A549 (cell line): ENCODE measurements at regions not wholly inside any gene's neighbourhood (a gene's known extent, or its start where the extent isn't known, plus 50 kb on each side); places are given as distances from the start of the nearest gene placed in this dataset.
"Not testable (repeated sequence)": the region's sequence is repeated elsewhere in the genome, so short reads cannot be mapped to it uniquely, and the experiment has no call there.

Source experiments
- ATAC-seq, 2 experiments: fragments of 200-7000 bp in 1 of 2; fragments of >200 bp in 1 of 2; cut with Nextera tagmentation in 1 of 2; cut with Tn5 transposase in 1 of 2; 3 replicates each; pipeline versions ENCODE4 v1.8.0 to v1.9.1; 2018 to 2020; ENCODE audit warnings: mild to moderate bottlenecking in 1 of 2, moderate library complexity in 1 of 2
- CTCF ChIA-PET: fragments of 300-600 bp; sonication (Branson Sonifier 250); formaldehyde crosslinking; extraction: SDS; loops from one replicate; lab custom pipeline; 2021; ENCODE audit warnings: antibody characterized with exemption, inconsistent platforms; lab: Yijun Ruan, JAX
- POLR2A ChIA-PET: fragments of 350-600 bp; formaldehyde crosslinking; extraction: SDS; loops from one replicate; lab custom pipeline; 2021; ENCODE audit warnings: antibody characterized with exemption, inconsistent platforms; lab: Yijun Ruan, JAX
- DNase-seq, 2 experiments: peaks; one replicate each; pipeline versions ENCODE4 v3.0.0 to v3.0.0-alpha.2; 2011 to 2016; ENCODE audit warnings: low read depth in 1 of 2, low spot score in 1 of 2
- FAIRE-seq: peaks from 2 replicates; lab custom pipeline; 2011; peaks lifted over from hg19 to GRCh38; lab: Jason Lieb, UNC
- H3K27ac ChIP-seq, 2 experiments: fragments of >200 bp; sonication (Bioruptor Twin); formaldehyde crosslinking; 3 replicates each; pipeline ENCODE4 v1.5.1; 2016 to 2017
- H3K4me1 ChIP-seq: fragments of >200 bp; sonication (Bioruptor Twin); formaldehyde crosslinking; 3 replicates; pipeline ENCODE4 v1.6.1; 2016
- H3K4me2 ChIP-seq: fragments of >200 bp; sonication (Bioruptor Twin); formaldehyde crosslinking; 3 replicates; pipeline ENCODE4 v1.6.1; 2016
- H3K4me3 ChIP-seq: fragments of >200 bp; sonication (Bioruptor Twin); formaldehyde crosslinking; 3 replicates; pipeline ENCODE4 v1.5.1; 2016
- H3K9me3 ChIP-seq: fragments of >200 bp; sonication (Bioruptor Twin); formaldehyde crosslinking; 3 replicates; pipeline ENCODE4 v1.6.1; 2016
- CBX2 ChIP-seq: fragments of 200-600 bp; sonication (generic); IDR thresholded peaks from 2 replicates; pipeline ENCODE4 v1.6.1; 2016; ENCODE audit warnings: low read depth, mild to moderate bottlenecking, borderline replicate concordance
- CEBPB ChIP-seq, 2 experiments: fragments of >200 bp in 1 of 2; sonication (Bioruptor Twin) in 1 of 2; formaldehyde crosslinking in 1 of 2; IDR thresholded peaks; 2 replicates each; pipeline ENCODE4 v1.6.1; 2012 to 2016
- CHD4 ChIP-seq: fragments of 200-600 bp; sonication (generic); IDR thresholded peaks from 2 replicates; pipeline ENCODE4 v1.6.1; 2016; ENCODE audit warnings: antibody characterized with exemption, mild to moderate bottlenecking, borderline replicate concordance
- ELK1 ChIP-seq: fragments of 150-350 bp; IDR thresholded peaks from 2 replicates; pipeline ENCODE4 v1.6.1; 2014; ENCODE audit warnings: low read depth, mild to moderate bottlenecking, low read length
- FOSB ChIP-seq: fragments of 250-450 bp; sonication (Bioruptor Pico); IDR thresholded peaks from 2 replicates; pipeline ENCODE4 v1.5.0; 2020; ENCODE audit warnings: mild to moderate bottlenecking, moderate library complexity
- FOSL2 ChIP-seq, 2 experiments: fragments of 450-650 bp in 1 of 2; fragments of >200 bp in 1 of 2; sonication (Bioruptor Twin) in 1 of 2; formaldehyde crosslinking; IDR thresholded peaks; 2 replicates each; pipeline versions ENCODE4 v1.5.0 to v1.6.1; 2016 to 2020; ENCODE audit warnings: mild to moderate bottlenecking in 1 of 2, moderate library complexity in 1 of 2
- HDAC2 ChIP-seq: fragments of 200-600 bp; sonication (generic); IDR thresholded peaks from 2 replicates; pipeline ENCODE4 v1.6.1; 2016
- HOXA7 ChIP-seq: fragments of 250-450 bp; sonication (Bioruptor Pico); IDR thresholded peaks from 2 replicates; pipeline ENCODE4 v1.5.0; 2020; ENCODE audit warnings: mild to moderate bottlenecking, moderate library complexity
- HOXB13 ChIP-seq: fragments of 250-450 bp; sonication (Bioruptor Pico); IDR thresholded peaks from 2 replicates; pipeline ENCODE4 v1.5.0; 2020; ENCODE audit warnings: low read depth, mild to moderate bottlenecking, moderate library complexity
- JUNB ChIP-seq: fragments of >200 bp; sonication (Bioruptor Twin); formaldehyde crosslinking; IDR thresholded peaks from 2 replicates; pipeline ENCODE4 v1.6.1; 2016
- MYC ChIP-seq: IDR thresholded peaks from 2 replicates; pipeline ENCODE4 v1.6.1; 2012; ENCODE audit warnings: mild to moderate bottlenecking, inconsistent platforms, low read length, improper control_type of control experiment, borderline replicate concordance
- PHF8 ChIP-seq: fragments of 200-600 bp; sonication (generic); IDR thresholded peaks from 2 replicates; pipeline ENCODE4 v1.6.1; 2016; ENCODE audit warnings: low read depth, mild to moderate bottlenecking, antibody characterized with exemption, moderate library complexity, borderline replicate concordance
- POLR2AphosphoS2 ChIP-seq: conservative IDR thresholded peaks from 2 replicates; pipeline ENCODE4 v1.6.1; 2012; ENCODE audit warnings: low read length, improper control_type of control experiment, inconsistent platforms
- RARB ChIP-seq: fragments of 250-450 bp; sonication (Bioruptor Pico); IDR thresholded peaks from 2 replicates; pipeline ENCODE4 v1.8.0; 2021; ENCODE audit warnings: mild to moderate bottlenecking, moderate library complexity
- RCOR1 ChIP-seq: fragments of 150-350 bp; IDR thresholded peaks from 2 replicates; pipeline ENCODE4 v1.6.1; 2014; ENCODE audit warnings: antibody characterized with exemption, low read length, low read depth
- RNF2 ChIP-seq: fragments of 200-600 bp; sonication (generic); IDR thresholded peaks from 2 replicates; pipeline ENCODE4 v1.6.1; 2016; ENCODE audit warnings: low read depth, mild to moderate bottlenecking, antibody characterized with exemption, moderate library complexity, borderline replicate concordance
- SREBF2 ChIP-seq: fragments of 450-650 bp; IDR thresholded peaks from 2 replicates; pipeline ENCODE4 v1.6.1; 2014; ENCODE audit warnings: mild to moderate bottlenecking, moderate library complexity
- TFCP2L1 ChIP-seq: fragments of 250-450 bp; sonication (Bioruptor Pico); IDR thresholded peaks from 2 replicates; pipeline ENCODE4 v1.5.0; 2021; ENCODE audit warnings: mild to moderate bottlenecking
- TP53 ChIP-seq: fragments of 250-450 bp; sonication (Bioruptor Pico); IDR thresholded peaks from 2 replicates; pipeline ENCODE4 v1.5.0; 2021; ENCODE audit warnings: mild to moderate bottlenecking, moderate library complexity
- USF2 ChIP-seq: fragments of 450-650 bp; IDR thresholded peaks from 2 replicates; pipeline ENCODE4 v1.6.1; 2014; ENCODE audit warnings: antibody characterized with exemption
- ZC3H11A ChIP-seq: fragments of 450-650 bp; IDR thresholded peaks from 2 replicates; pipeline ENCODE4 v1.6.1; 2014; ENCODE audit warnings: antibody characterized with exemption, mild to moderate bottlenecking
- ZFP36 ChIP-seq: fragments of 450-650 bp; IDR thresholded peaks from 2 replicates; pipeline ENCODE4 v1.6.1; 2014; ENCODE audit warnings: borderline replicate concordance; ENCODE audit not compliant: partially characterized antibody
- ZNF302 ChIP-seq: fragments of 250-450 bp; sonication (Bioruptor Pico); IDR thresholded peaks from 2 replicates; pipeline ENCODE4 v1.9.0; 2021; ENCODE audit warnings: inconsistent platforms, mild to moderate bottlenecking, moderate library complexity
- WGBS: methylation state at CpG from one replicate; pipeline ENCODE4 v1.1.6; 2017; ENCODE audit errors: missing lambda C conversion rate; 5-methylcytosine and 5-hydroxymethylcytosine counted together

- TF ChIP-seq CHD4 = no peak
- 75% methylated on average over 3 of the region's 3 CpGs for WGBS
- H3K4me2 ChIP-seq = no peak overlapping the region
- DNase-seq = no peak
- H3K27ac ChIP-seq = no peak overlapping the region
- no peak for ATAC-seq
- H3K4me1 ChIP-seq = no peaks in the 10 kb centered on the region
- no peak overlapping the region for H3K4me3 ChIP-seq
- ChIA-PET POLR2A (no interaction called here), CTCF (no interaction called here)
- no peaks in the 10 kb centered on the region for H3K9me3 ChIP-seq
- FAIRE-seq = no peak
These were observed 114.0 kb upstream of the OSTN start for GRCh38 chr3:191085091-191085490.

- DNase-seq, H3K27ac ChIP-seq, H3K4me2 ChIP-seq, POLR2A ChIA-PET, H3K4me1 ChIP-seq, H3K9me3 ChIP-seq, FAIRE-seq, CTCF ChIA-PET, ATAC-seq, H3K4me3 ChIP-seq: not testable (repeated sequence)
- WGBS = 52% methylated on average over 3 of the region's 3 CpGs
These were observed 120.1 kb upstream of the OSTN start for GRCh38 chr3:191078913-191079312.

- no peak overlapping the region for H3K4me2 ChIP-seq
- no peaks in the 10 kb centered on the region for H3K4me1 ChIP-seq
- POLR2A ChIA-PET = no interaction called here
- no peaks in the 10 kb centered on the region for H3K9me3 ChIP-seq
- no peak overlapping the region for H3K27ac ChIP-seq
- WGBS = 60% methylated on average over 1 of the region's 2 CpGs
- FAIRE-seq = no peak
- no peak overlapping the region for H3K4me3 ChIP-seq
- no peak for DNase-seq
- no peak for ATAC-seq
- CTCF ChIA-PET = no interaction called here
- TF ChIP-seq ZNF302 (CRISPR knock-in tag) = no peak
- TF ChIP-seq ZC3H11A = no peak
- no peak for TF ChIP-seq CHD4
- no peak for TF ChIP-seq HOXA7
- no peak for TF ChIP-seq FOSL2 (IDR thresholded peaks at IDR 0.05)
- no peak for TF ChIP-seq FOSL2 (CRISPR knock-in tag; IDR thresholded peaks at IDR 0.05)
- no peak for TF ChIP-seq HOXB13 (CRISPR knock-in tag)
These were observed 122.0 kb upstream of the OSTN start for GRCh38 chr3:191076903-191077552.

- Histone ChIP-seq H3K4me1 (no peaks in the 10 kb centered on the region), H3K4me2 (no peak overlapping the region), H3K4me3 (no peak overlapping the region), H3K9me3 (no peaks in the 10 kb centered on the region), H3K27ac (no peak overlapping the region)
- FAIRE-seq (no peak), ATAC-seq (no peak), DNase-seq (no peak)
- POLR2A ChIA-PET = no interaction called here
- CTCF ChIA-PET = interaction anchor here (0.8 kb wide), 1 partner anchor 23 kb away, joined by 3 read pairs; no protein-coding TSS in a partner anchor
- WGBS = 19% methylated on average over 5 of the region's 5 CpGs
- TF ChIP-seq MYC = no peak
- no peak for TF ChIP-seq RARB (CRISPR knock-in tag)
- TF ChIP-seq HOXA7 = no peak
- TF ChIP-seq CEBPB (IDR thresholded peaks at IDR 0.05) = no peak
- no peak for TF ChIP-seq USF2
- no peak for TF ChIP-seq FOSB (CRISPR knock-in tag)
- TF ChIP-seq CBX2 = no peak
- TF ChIP-seq RNF2 = no peak
- no peak for TF ChIP-seq TFCP2L1 (CRISPR knock-in tag)
- TF ChIP-seq ZFP36 = no peak
- TF ChIP-seq HOXB13 (CRISPR knock-in tag) = no peak
- no peak for TF ChIP-seq JUNB
- TF ChIP-seq PHF8 = no peak
- TF ChIP-seq TP53 (CRISPR knock-in tag) = no peak
- no peak for TF ChIP-seq HDAC2
- no peak for TF ChIP-seq ELK1
- no peak for TF ChIP-seq SREBF2
- TF ChIP-seq POLR2AphosphoS2 = no peak
- no peak for TF ChIP-seq RCOR1
These were observed 124.5 kb upstream of the OSTN start for GRCh38 chr3:191074511-191074910.
